Mesenchymal stem cell (in vitro differentiated cells and primary cell): ENCODE measurements at regions not wholly inside any gene's neighbourhood (a gene's known extent, or its start where the extent isn't known, plus 50 kb on each side); places are given as distances from the start of the nearest gene placed in this dataset.
A peak's percentile ranks its signal among the peaks of the same experiment; 100 is the strongest.

ENCODE experiments used
- DNase-seq: peaks from one replicate; pipeline ENCODE4 v3.0.0-alpha.2; 2013
- H2AFZ ChIP-seq: one replicate; pipeline ENCODE4 v1.6.1; 2013; ENCODE audit warnings: low read depth, mild to moderate bottlenecking, control low read depth, inconsistent platforms, low read length, moderate library complexity
- H2AK5ac ChIP-seq: 2 replicates; pipeline ENCODE4 v1.6.1; 2013; ENCODE audit warnings: low read length, moderate library complexity, mild to moderate bottlenecking, inconsistent platforms; ENCODE audit not compliant: severe bottlenecking
- H2BK120ac ChIP-seq: one replicate; pipeline ENCODE4 v1.6.1; 2013; ENCODE audit warnings: low read depth, mild to moderate bottlenecking, inconsistent platforms, low read length, moderate library complexity
- H2BK12ac ChIP-seq, 2 experiments: one replicate each; pipeline ENCODE4 v1.6.1; 2013; ENCODE audit warnings: inconsistent platforms in 2 of 2, low read length in 2 of 2, mild to moderate bottlenecking in 2 of 2, moderate library complexity in 2 of 2, control low read depth in 1 of 2
- H2BK15ac ChIP-seq: one replicate; pipeline ENCODE4 v1.6.1; 2013; ENCODE audit warnings: mild to moderate bottlenecking, low read depth, inconsistent platforms; ENCODE audit not compliant: poor library complexity, severe bottlenecking
- H2BK5ac ChIP-seq: 2 replicates; pipeline ENCODE4 v1.6.1; 2013; ENCODE audit warnings: low read depth, mild to moderate bottlenecking, low read length, control low read depth, inconsistent platforms; ENCODE audit not compliant: poor library complexity, severe bottlenecking
- H3K14ac ChIP-seq, 2 experiments: one replicate each; pipeline ENCODE4 v1.6.1; 2013; ENCODE audit warnings: inconsistent platforms in 2 of 2, low read length in 2 of 2, control low read depth in 1 of 2, mild to moderate bottlenecking in 1 of 2, moderate library complexity in 1 of 2
- H3K18ac ChIP-seq, 2 experiments: one replicate each; pipeline ENCODE4 v1.6.1; 2013; ENCODE audit warnings: inconsistent platforms in 2 of 2, low read length in 2 of 2, control low read depth in 1 of 2, low read depth in 1 of 2, mild to moderate bottlenecking in 1 of 2
- H3K23ac ChIP-seq, 2 experiments: one replicate each; pipeline ENCODE4 v1.6.1; 2013; ENCODE audit warnings: inconsistent platforms in 2 of 2, low read length in 2 of 2, mild to moderate bottlenecking in 2 of 2, moderate library complexity in 2 of 2, control low read depth in 1 of 2
- H3K27ac ChIP-seq: 2 replicates; pipeline ENCODE4 v1.5.1; 2013; ENCODE audit warnings: mild to moderate bottlenecking, moderate library complexity, low read length, control low read depth, inconsistent platforms; ENCODE audit not compliant: poor library complexity, severe bottlenecking
- H3K27me3 ChIP-seq, 2 experiments: 2 replicates each; pipeline versions ENCODE4 v1.6.1 to v1.7.0; 2013; ENCODE audit warnings: low read length in 2 of 2, mild to moderate bottlenecking in 2 of 2, moderate library complexity in 2 of 2, control low read depth in 1 of 2, inconsistent platforms in 1 of 2; ENCODE audit not compliant: control insufficient read depth in 1 of 2, insufficient read depth in 1 of 2
- H3K36me3 ChIP-seq, 2 experiments: 2 replicates each; pipeline versions ENCODE4 v1.6.1 to v1.7.0; 2013; ENCODE audit warnings: low read length in 2 of 2, control low read depth in 1 of 2, inconsistent platforms in 1 of 2, low read depth in 1 of 2, mild to moderate bottlenecking in 1 of 2; ENCODE audit not compliant: insufficient read depth in 2 of 2, control insufficient read depth in 1 of 2
- H3K4ac ChIP-seq, 2 experiments: one replicate each; pipeline ENCODE4 v1.6.1; 2013; ENCODE audit warnings: inconsistent platforms in 2 of 2, low read length in 2 of 2, mild to moderate bottlenecking in 2 of 2, moderate library complexity in 2 of 2, control low read depth in 1 of 2, low read depth in 1 of 2
- H3K4me1 ChIP-seq: 2 replicates; pipeline ENCODE4 v1.6.1; 2013; ENCODE audit warnings: low read depth, low read length, control low read depth; ENCODE audit not compliant: control insufficient read depth, insufficient read depth
- H3K4me2 ChIP-seq: 2 replicates; pipeline ENCODE4 v1.6.1; 2013; ENCODE audit warnings: low read length, mild to moderate bottlenecking, inconsistent platforms; ENCODE audit not compliant: poor library complexity, severe bottlenecking
- H3K4me3 ChIP-seq, 2 experiments: 2 replicates each; pipeline versions ENCODE4 v1.5.1 to v1.7.0; 2013; ENCODE audit warnings: low read length in 2 of 2, mild to moderate bottlenecking in 2 of 2, control low read depth in 1 of 2, low read depth in 1 of 2; ENCODE audit not compliant: insufficient read depth in 1 of 2
- H3K79me1 ChIP-seq: replicated peaks from 2 replicates; pipeline ENCODE4 v1.6.1; 2013; ENCODE audit warnings: mild to moderate bottlenecking, control low read depth, low read length, inconsistent platforms; ENCODE audit not compliant: poor library complexity, severe bottlenecking
- H3K9ac ChIP-seq: 2 replicates; pipeline ENCODE4 v1.7.0; 2013; ENCODE audit warnings: mild to moderate bottlenecking, low read length, moderate library complexity
- H3K9me3 ChIP-seq: 2 replicates; pipeline ENCODE4 v1.7.0; 2013; ENCODE audit warnings: mild to moderate bottlenecking, low read length; ENCODE audit not compliant: control insufficient read depth
- H4K8ac ChIP-seq: one replicate; pipeline ENCODE4 v1.6.1; 2013; ENCODE audit warnings: inconsistent platforms, mild to moderate bottlenecking, low read length, moderate library complexity
- H4K91ac ChIP-seq: one replicate; pipeline ENCODE4 v1.6.1; 2013; ENCODE audit warnings: mild to moderate bottlenecking, low read length, inconsistent platforms
- WGBS: methylation state at CpG from one replicate; pipeline ENCODE4 v1.1.7; 2013; ENCODE audit warnings: mixed read lengths; 5-methylcytosine and 5-hydroxymethylcytosine counted together

GRCh38 chrX:124203311-124203710, 129.1 kb upstream of the TEX13D start:
- no peaks in the 10 kb centered on the region for H3K4me1 ChIP-seq
- no peaks in the 10 kb centered on the region for H3K79me1 ChIP-seq
- H3K4me2 ChIP-seq = no peak overlapping the region
- H3K23ac ChIP-seq = no peak overlapping the region
- no peak overlapping the region for H2BK5ac ChIP-seq
- H3K4ac ChIP-seq = no peak overlapping the region
- no peak overlapping the region for H2AFZ ChIP-seq
- WGBS = no CpG with 5 or more reads among the region's 1 CpG
- H3K27me3 ChIP-seq = no peaks in the 10 kb centered on the region
- H2AK5ac ChIP-seq = no peak overlapping the region
- no peak overlapping the region for H3K27ac ChIP-seq
- no peak for DNase-seq
- no peak overlapping the region for H3K9ac ChIP-seq
- H2BK15ac ChIP-seq = no peak overlapping the region
- H3K36me3 ChIP-seq = no peaks in the 10 kb centered on the region
- H3K4me3 ChIP-seq = no peak overlapping the region
- no peak overlapping the region for H3K18ac ChIP-seq
- H4K91ac ChIP-seq = no peak overlapping the region
- H2BK12ac ChIP-seq = no peak overlapping the region
- H4K8ac ChIP-seq = no peak overlapping the region
- H2BK120ac ChIP-seq = no peak overlapping the region
- H3K14ac ChIP-seq = no peak overlapping the region
- H3K9me3 ChIP-seq = peaks cover 19% of the 10 kb centered on the region

GRCh38 chrX:124208660-124209059, 123.8 kb upstream of the TEX13D start:
- Histone ChIP-seq H3K79me1 (no peaks in the 10 kb centered on the region), H2BK15ac (no peak overlapping the region), H3K36me3 (no peaks in the 10 kb centered on the region), H3K9ac (no peak overlapping the region), H2BK120ac (no peak overlapping the region), H3K27me3 (no peaks in the 10 kb centered on the region), H3K9me3 (peaks cover 10% of the 10 kb centered on the region), H3K4ac (no peak overlapping the region), H3K18ac (no peak overlapping the region), H4K91ac (no peak overlapping the region), H2BK12ac (no peak overlapping the region), H2AK5ac (no peak overlapping the region), H3K4me2 (no peak overlapping the region), H3K4me3 (no peak overlapping the region), H3K23ac (no peak overlapping the region), H3K4me1 (no peaks in the 10 kb centered on the region), H2AFZ (no peak overlapping the region), H3K27ac (no peak overlapping the region), H4K8ac (no peak overlapping the region), H3K14ac (no peak overlapping the region), H2BK5ac (no peak overlapping the region)
- WGBS = 30% methylated on average over 1 of the region's 5 CpGs
- no peak for DNase-seq

- Histone ChIP-seq H2BK5ac (no peak overlapping the region), H3K23ac (no peak overlapping the region), H3K4me2 (no peak overlapping the region), H2AK5ac (no peak overlapping the region), H3K27ac (no peak overlapping the region), H3K4me3 (no peak overlapping the region), H4K91ac (no peak overlapping the region), H3K14ac (no peak overlapping the region), H3K9ac (no peak overlapping the region), H3K18ac (no peak overlapping the region), H2AFZ (no peak overlapping the region), H3K4me1 (no peaks in the 10 kb centered on the region), H4K8ac (no peak overlapping the region), H2BK15ac (no peak overlapping the region), H3K9me3 (peaks cover 2% of the 10 kb centered on the region), H2BK12ac (no peak overlapping the region), H3K79me1 (no peaks in the 10 kb centered on the region), H3K4ac (no peak overlapping the region), H3K36me3 (no peaks in the 10 kb centered on the region), H2BK120ac (no peak overlapping the region), H3K27me3 (no peaks in the 10 kb centered on the region)
- WGBS = 100% methylated on average over 1 of the region's 6 CpGs
- no peak for DNase-seq
Measured at GRCh38 chrX:124209792-124210576, 122.5 kb upstream of the TEX13D start.

GRCh38 chrX:124211312-124211942, 121.0 kb upstream of the TEX13D start:
- no peak overlapping the region for H4K8ac ChIP-seq
- no peak overlapping the region for H3K9ac ChIP-seq
- H2BK15ac ChIP-seq = no peak overlapping the region
- no peaks in the 10 kb centered on the region for H3K4me1 ChIP-seq
- H2BK120ac ChIP-seq = no peak overlapping the region
- no peak overlapping the region for H2BK12ac ChIP-seq
- H3K4me3 ChIP-seq = no peak overlapping the region
- H3K27ac ChIP-seq = no peak overlapping the region
- no peak overlapping the region for H2BK5ac ChIP-seq
- H3K36me3 ChIP-seq = no peaks in the 10 kb centered on the region
- peaks cover 2% of the 10 kb centered on the region for H3K9me3 ChIP-seq
- no peak overlapping the region for H3K14ac ChIP-seq
- H3K23ac ChIP-seq = no peak overlapping the region
- no peak overlapping the region for H3K18ac ChIP-seq
- no peak overlapping the region for H2AFZ ChIP-seq
- WGBS = no CpG with 5 or more reads among the region's 3 CpGs
- no peaks in the 10 kb centered on the region for H3K79me1 ChIP-seq
- H3K27me3 ChIP-seq = no peaks in the 10 kb centered on the region
- no peak overlapping the region for H3K4me2 ChIP-seq
- no peak overlapping the region for H2AK5ac ChIP-seq
- H3K4ac ChIP-seq = no peak overlapping the region
- no peak overlapping the region for H4K91ac ChIP-seq
- peak; percentile 22 for DNase-seq
